WTC11 (cell line): ENCODE measurements at regions not wholly inside any gene's neighbourhood (a gene's known extent, or its start where the extent isn't known, plus 50 kb on each side); places are given as distances from the start of the nearest gene placed in this dataset.

Source experiments
- ATAC-seq: fragments of 200-7000 bp; cut with Tn5 transposase; 2 replicates; pipeline ENCODE4 v1.10.0; 2021; ENCODE audit warnings: mild to moderate bottlenecking, moderate library complexity
- CTCF ChIA-PET: fragments of 300-600 bp; sonication (Branson Sonifier 250); formaldehyde crosslinking; loops from one replicate; lab custom pipeline; 2021; ENCODE audit warnings: antibody characterized with exemption; lab: Charles Lee
- POLR2A ChIA-PET: fragments of 350-600 bp; sonication (Branson Sonifier 250); formaldehyde crosslinking; loops from one replicate; lab custom pipeline; 2021; ENCODE audit warnings: antibody characterized with exemption; lab: Charles Lee
- DNase-seq: peaks from one replicate; pipeline ENCODE4 v3.0.0; 2021; ENCODE audit warnings: low spot score
- H3K27ac Mint-ChIP-seq: 2 replicates; pipeline ENCODE4 v1.8.0; 2021; ENCODE audit warnings: mixed read lengths
- H3K27me3 Mint-ChIP-seq: 2 replicates; pipeline ENCODE4 v1.8.0; 2021; ENCODE audit warnings: low read depth, mild to moderate bottlenecking, moderate library complexity, mixed read lengths
- H3K36me3 Mint-ChIP-seq: 2 replicates; pipeline ENCODE4 v1.8.0; 2021; ENCODE audit warnings: mixed read lengths
- H3K4me1 Mint-ChIP-seq: 2 replicates; pipeline ENCODE4 v1.8.0; 2022; ENCODE audit warnings: mixed read lengths
- H3K4me3 Mint-ChIP-seq: 2 replicates; pipeline ENCODE4 v1.8.0; 2021; ENCODE audit warnings: mild to moderate bottlenecking, moderate library complexity, mixed read lengths
- H3K9me3 Mint-ChIP-seq: 2 replicates; pipeline ENCODE4 v1.8.0; 2021; ENCODE audit warnings: mixed read lengths
- CBFB ChIP-seq: sonication (generic); formaldehyde crosslinking; IDR thresholded peaks from 2 replicates; pipeline ENCODE4 v1.8.1; 2022; ENCODE audit warnings: mild to moderate bottlenecking, low read depth, missing genetic modification reagents
- CREB1 ChIP-seq: sonication (generic); formaldehyde crosslinking; IDR thresholded peaks from 2 replicates; pipeline ENCODE4 v1.8.0; 2023; ENCODE audit warnings: mild to moderate bottlenecking, missing genetic modification reagents
- ETV6 ChIP-seq: sonication (generic); formaldehyde crosslinking; IDR thresholded peaks from 2 replicates; pipeline ENCODE4 v1.8.1; 2022; ENCODE audit warnings: mild to moderate bottlenecking, missing genetic modification reagents
- GABPB1 ChIP-seq: sonication (generic); formaldehyde crosslinking; IDR thresholded peaks from 2 replicates; pipeline ENCODE4 v1.8.1; 2023; ENCODE audit warnings: mild to moderate bottlenecking, missing genetic modification reagents
- IRF2 ChIP-seq: sonication (generic); formaldehyde crosslinking; IDR thresholded peaks from 2 replicates; pipeline ENCODE4 v1.8.0; 2022; ENCODE audit warnings: low read depth, missing genetic modification reagents, borderline replicate concordance
- MXD4 ChIP-seq: fragments of 250-450 bp; sonication (Bioruptor Pico); IDR thresholded peaks from 2 replicates; pipeline ENCODE4 v1.8.0; 2021; ENCODE audit warnings: mild to moderate bottlenecking, moderate library complexity, borderline replicate concordance
- RORB ChIP-seq: fragments of 250-450 bp; sonication (Bioruptor Pico); IDR thresholded peaks from 2 replicates; pipeline ENCODE4 v1.9.0; 2021; ENCODE audit warnings: mild to moderate bottlenecking
- SOX15 ChIP-seq: fragments of 250-450 bp; sonication (Bioruptor Pico); IDR thresholded peaks from 2 replicates; pipeline ENCODE4 v1.9.0; 2021; ENCODE audit warnings: mild to moderate bottlenecking
- ZNF121 ChIP-seq: sonication (generic); formaldehyde crosslinking; IDR thresholded peaks from 2 replicates; pipeline ENCODE4 v1.8.0; 2023; ENCODE audit warnings: missing genetic modification reagents
- ZNF219 ChIP-seq: sonication (generic); formaldehyde crosslinking; IDR thresholded peaks from 2 replicates; pipeline ENCODE4 v1.8.0; 2023; ENCODE audit warnings: missing genetic modification reagents, mild to moderate bottlenecking, borderline replicate concordance
- ZNF263 ChIP-seq: sonication (generic); formaldehyde crosslinking; IDR thresholded peaks from 2 replicates; pipeline ENCODE4 v1.8.1; 2022; ENCODE audit warnings: low read depth, mild to moderate bottlenecking, moderate library complexity, missing genetic modification reagents
- ZNF317 ChIP-seq: sonication (generic); formaldehyde crosslinking; IDR thresholded peaks from 2 replicates; pipeline ENCODE4 v1.8.1; 2023; ENCODE audit warnings: low read depth, mild to moderate bottlenecking, moderate library complexity, missing genetic modification reagents, borderline replicate concordance
- ZNF416 ChIP-seq: fragments of 250-450 bp; sonication (Bioruptor Pico); IDR thresholded peaks from 2 replicates; pipeline ENCODE4 v1.9.0; 2021; ENCODE audit warnings: mild to moderate bottlenecking, inconsistent platforms
- TF ChIP-seq, protein P1 (sequence below): fragments of 250-450 bp; sonication (Bioruptor Pico); IDR thresholded peaks from 2 replicates; pipeline ENCODE4 v2.1.2; 2022; ENCODE audit warnings: mild to moderate bottlenecking, moderate library complexity
- TF ChIP-seq, protein P2 (sequence below): sonication (generic); formaldehyde crosslinking; IDR thresholded peaks from 2 replicates; pipeline ENCODE4 v1.8.0; 2023; ENCODE audit warnings: mild to moderate bottlenecking, missing genetic modification reagents
- TF ChIP-seq, protein P3 (sequence below): sonication (generic); formaldehyde crosslinking; IDR thresholded peaks from 2 replicates; pipeline ENCODE4 v1.8.1; 2022; ENCODE audit warnings: low read depth, missing genetic modification reagents, borderline replicate concordance
- TF ChIP-seq, protein P4 (sequence below): sonication (generic); formaldehyde crosslinking; IDR thresholded peaks from 2 replicates; pipeline ENCODE4 v1.8.1; 2023; ENCODE audit warnings: mild to moderate bottlenecking, missing genetic modification reagents
- TF ChIP-seq, protein P5 (sequence below): sonication (generic); formaldehyde crosslinking; IDR thresholded peaks from 2 replicates; pipeline ENCODE4 v1.8.1; 2023; ENCODE audit warnings: mild to moderate bottlenecking, missing genetic modification reagents, moderate library complexity
- TF ChIP-seq, protein P6 (sequence below): sonication (generic); formaldehyde crosslinking; IDR thresholded peaks from 2 replicates; pipeline ENCODE4 v1.8.0; 2022; ENCODE audit warnings: mild to moderate bottlenecking, missing genetic modification reagents

DNA sequence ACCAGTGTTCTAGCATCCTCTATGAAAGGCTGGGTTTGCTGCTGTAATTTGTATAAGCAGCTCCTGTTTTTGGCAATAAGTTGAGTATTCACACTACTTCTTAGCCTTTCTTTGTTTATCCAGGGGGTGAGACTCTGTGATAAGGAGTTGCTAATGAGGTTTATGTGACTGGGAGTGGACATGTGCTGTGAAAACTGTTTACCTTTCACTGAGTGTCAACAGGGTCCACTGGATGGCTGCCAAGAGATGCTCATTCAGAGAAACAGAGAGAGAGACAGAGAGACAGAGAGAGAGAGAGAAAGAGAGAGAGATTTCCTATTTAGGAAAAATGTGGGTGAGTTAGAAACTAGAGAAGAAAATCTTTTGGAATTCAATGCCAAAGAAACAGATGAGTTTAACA is 233.9 kb downstream of the CHIC2 start:
- Mint-ChIP-seq H3K9me3 (peaks cover 76% of the 10 kb centered on the region), H3K27ac (no peak overlapping the region), H3K36me3 (peaks cover 47% of the 10 kb centered on the region), H3K4me3 (no peak overlapping the region), H3K27me3 (peaks cover 22% of the 10 kb centered on the region), H3K4me1 (no peaks in the 10 kb centered on the region)
- POLR2A ChIA-PET: interaction anchor here (0.6 kb wide), 1 partner anchor 619 kb away, joined by 3 read pairs; no protein-coding TSS in a partner anchor
- DNase-seq: no peak
- ATAC-seq: no peak
- no peak for TF ChIP-seq ZNF263
- TF ChIP-seq, protein P1, sequence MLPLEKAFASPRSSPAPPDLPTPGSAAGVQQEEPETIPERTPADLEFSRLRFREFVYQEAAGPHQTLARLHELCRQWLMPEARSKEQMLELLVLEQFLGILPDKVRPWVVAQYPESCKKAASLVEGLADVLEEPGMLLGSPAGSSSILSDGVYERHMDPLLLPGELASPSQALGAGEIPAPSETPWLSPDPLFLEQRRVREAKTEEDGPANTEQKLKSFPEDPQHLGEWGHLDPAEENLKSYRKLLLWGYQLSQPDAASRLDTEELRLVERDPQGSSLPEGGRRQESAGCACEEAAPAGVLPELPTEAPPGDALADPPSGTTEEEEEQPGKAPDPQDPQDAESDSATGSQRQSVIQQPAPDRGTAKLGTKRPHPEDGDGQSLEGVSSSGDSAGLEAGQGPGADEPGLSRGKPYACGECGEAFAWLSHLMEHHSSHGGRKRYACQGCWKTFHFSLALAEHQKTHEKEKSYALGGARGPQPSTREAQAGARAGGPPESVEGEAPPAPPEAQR: no peak
- TF ChIP-seq, protein P2, sequence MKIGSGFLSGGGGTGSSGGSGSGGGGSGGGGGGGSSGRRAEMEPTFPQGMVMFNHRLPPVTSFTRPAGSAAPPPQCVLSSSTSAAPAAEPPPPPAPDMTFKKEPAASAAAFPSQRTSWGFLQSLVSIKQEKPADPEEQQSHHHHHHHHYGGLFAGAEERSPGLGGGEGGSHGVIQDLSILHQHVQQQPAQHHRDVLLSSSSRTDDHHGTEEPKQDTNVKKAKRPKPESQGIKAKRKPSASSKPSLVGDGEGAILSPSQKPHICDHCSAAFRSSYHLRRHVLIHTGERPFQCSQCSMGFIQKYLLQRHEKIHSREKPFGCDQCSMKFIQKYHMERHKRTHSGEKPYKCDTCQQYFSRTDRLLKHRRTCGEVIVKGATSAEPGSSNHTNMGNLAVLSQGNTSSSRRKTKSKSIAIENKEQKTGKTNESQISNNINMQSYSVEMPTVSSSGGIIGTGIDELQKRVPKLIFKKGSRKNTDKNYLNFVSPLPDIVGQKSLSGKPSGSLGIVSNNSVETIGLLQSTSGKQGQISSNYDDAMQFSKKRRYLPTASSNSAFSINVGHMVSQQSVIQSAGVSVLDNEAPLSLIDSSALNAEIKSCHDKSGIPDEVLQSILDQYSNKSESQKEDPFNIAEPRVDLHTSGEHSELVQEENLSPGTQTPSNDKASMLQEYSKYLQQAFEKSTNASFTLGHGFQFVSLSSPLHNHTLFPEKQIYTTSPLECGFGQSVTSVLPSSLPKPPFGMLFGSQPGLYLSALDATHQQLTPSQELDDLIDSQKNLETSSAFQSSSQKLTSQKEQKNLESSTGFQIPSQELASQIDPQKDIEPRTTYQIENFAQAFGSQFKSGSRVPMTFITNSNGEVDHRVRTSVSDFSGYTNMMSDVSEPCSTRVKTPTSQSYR: no peak
- TF ChIP-seq, protein P3, sequence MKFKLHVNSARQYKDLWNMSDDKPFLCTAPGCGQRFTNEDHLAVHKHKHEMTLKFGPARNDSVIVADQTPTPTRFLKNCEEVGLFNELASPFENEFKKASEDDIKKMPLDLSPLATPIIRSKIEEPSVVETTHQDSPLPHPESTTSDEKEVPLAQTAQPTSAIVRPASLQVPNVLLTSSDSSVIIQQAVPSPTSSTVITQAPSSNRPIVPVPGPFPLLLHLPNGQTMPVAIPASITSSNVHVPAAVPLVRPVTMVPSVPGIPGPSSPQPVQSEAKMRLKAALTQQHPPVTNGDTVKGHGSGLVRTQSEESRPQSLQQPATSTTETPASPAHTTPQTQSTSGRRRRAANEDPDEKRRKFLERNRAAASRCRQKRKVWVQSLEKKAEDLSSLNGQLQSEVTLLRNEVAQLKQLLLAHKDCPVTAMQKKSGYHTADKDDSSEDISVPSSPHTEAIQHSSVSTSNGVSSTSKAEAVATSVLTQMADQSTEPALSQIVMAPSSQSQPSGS (CRISPR knock-in tag): no peak
- no peak for TF ChIP-seq GABPB1 (CRISPR knock-in tag)
- no peak for TF ChIP-seq RORB (CRISPR knock-in tag)
- TF ChIP-seq ETV6 (CRISPR knock-in tag): no peak
- TF ChIP-seq, protein P4, sequence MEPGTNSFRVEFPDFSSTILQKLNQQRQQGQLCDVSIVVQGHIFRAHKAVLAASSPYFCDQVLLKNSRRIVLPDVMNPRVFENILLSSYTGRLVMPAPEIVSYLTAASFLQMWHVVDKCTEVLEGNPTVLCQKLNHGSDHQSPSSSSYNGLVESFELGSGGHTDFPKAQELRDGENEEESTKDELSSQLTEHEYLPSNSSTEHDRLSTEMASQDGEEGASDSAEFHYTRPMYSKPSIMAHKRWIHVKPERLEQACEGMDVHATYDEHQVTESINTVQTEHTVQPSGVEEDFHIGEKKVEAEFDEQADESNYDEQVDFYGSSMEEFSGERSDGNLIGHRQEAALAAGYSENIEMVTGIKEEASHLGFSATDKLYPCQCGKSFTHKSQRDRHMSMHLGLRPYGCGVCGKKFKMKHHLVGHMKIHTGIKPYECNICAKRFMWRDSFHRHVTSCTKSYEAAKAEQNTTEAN: no peak
- CTCF ChIA-PET: no interaction called here

DNA sequence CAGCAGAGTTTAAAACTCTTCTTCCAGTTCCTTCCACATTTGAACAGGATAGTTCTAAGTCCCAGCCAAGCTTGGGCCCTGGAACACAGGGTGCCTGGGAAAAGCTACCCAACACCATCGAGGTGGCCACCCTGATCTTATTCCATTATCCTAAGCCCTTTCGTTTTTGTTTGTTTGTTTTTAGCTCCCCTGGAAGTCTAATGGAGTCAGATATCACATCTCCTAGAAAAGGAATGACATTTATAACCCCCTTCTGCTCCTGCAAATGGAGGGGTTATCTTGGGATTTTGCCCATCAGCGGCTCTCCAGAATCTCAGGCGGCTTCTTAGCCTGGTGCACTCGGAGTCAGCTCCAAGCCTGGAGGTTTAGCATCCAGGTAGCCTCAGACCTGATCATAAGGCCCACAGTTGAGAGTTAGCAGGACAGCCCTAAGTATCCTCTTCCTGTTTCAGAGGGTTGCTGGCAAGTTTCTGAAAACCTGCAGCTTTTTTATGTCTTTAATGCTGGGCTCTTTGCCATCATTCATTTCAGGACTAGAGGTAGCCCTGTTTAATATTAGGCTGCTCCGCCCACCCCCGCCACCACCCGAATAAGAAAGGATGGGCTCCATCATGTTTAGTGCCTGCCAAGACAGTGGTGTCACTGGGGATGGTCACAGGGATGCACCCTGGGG is 230.0 kb upstream of the LNX1 start:
- Mint-ChIP-seq H3K4me3 (no peak overlapping the region), H3K9me3 (peaks cover 7% of the 10 kb centered on the region), H3K27me3 (no peaks in the 10 kb centered on the region; the same call in 1 of the 2 replicates), H3K36me3 (no peaks in the 10 kb centered on the region), H3K4me1 (peaks cover 5% of the 10 kb centered on the region; the same call in 1 of the 2 replicates), H3K27ac (no peak overlapping the region)
- ATAC-seq (no peak), DNase-seq (no peak)
- CTCF ChIA-PET: interaction anchor here (1.4 to 1.7 kb wide), 2 partner anchors 411 to 413 kb away, joined by 4 to 8 read pairs; no protein-coding TSS in a partner anchor
- TF ChIP-seq CBFB (CRISPR knock-in tag) (no peak), IRF2 (CRISPR knock-in tag) (no peak), ZNF416 (CRISPR knock-in tag) (no peak), GABPB1 (CRISPR knock-in tag) (no peak), SOX15 (no peak), ZNF317 (CRISPR knock-in tag) (no peak), CREB1 (CRISPR knock-in tag) (no peak), ZNF219 (CRISPR knock-in tag) (no peak), ZNF121 (CRISPR knock-in tag) (no peak), MXD4 (CRISPR knock-in tag) (no peak)
- TF ChIP-seq, protein P5, sequence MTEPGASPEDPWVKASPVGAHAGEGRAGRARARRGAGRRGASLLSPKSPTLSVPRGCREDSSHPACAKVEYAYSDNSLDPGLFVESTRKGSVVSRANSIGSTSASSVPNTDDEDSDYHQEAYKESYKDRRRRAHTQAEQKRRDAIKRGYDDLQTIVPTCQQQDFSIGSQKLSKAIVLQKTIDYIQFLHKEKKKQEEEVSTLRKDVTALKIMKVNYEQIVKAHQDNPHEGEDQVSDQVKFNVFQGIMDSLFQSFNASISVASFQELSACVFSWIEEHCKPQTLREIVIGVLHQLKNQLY: no peak
- TF ChIP-seq, protein P6, sequence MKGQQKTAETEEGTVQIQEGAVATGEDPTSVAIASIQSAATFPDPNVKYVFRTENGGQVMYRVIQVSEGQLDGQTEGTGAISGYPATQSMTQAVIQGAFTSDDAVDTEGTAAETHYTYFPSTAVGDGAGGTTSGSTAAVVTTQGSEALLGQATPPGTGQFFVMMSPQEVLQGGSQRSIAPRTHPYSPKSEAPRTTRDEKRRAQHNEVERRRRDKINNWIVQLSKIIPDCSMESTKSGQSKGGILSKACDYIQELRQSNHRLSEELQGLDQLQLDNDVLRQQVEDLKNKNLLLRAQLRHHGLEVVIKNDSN (CRISPR knock-in tag): no peak
- POLR2A ChIA-PET: no interaction called here
